ENCODE measurements at regions not wholly inside any gene's neighbourhood (a gene's known extent, or its start where the extent isn't known, plus 50 kb on each side); places are given as distances from the start of the nearest gene placed in this dataset.

DNA sequence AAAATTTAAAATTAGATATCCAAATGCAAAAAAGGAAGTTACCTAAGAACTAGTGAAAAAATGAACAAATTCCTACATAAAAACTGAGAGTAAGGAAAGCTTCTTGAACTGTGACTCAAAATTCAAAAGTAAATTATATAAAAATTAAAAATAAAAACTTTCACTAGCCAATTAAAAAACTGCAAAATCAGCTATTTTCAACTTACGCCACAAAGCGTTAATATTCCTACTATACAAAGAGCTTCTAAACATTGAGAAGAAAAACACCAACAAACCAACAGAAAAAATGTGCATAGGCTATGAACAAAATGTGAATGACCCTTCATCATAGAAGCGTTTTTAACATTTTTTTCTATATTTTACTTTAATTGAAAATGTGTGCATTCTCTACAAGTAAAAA is 445.7 kb downstream of the CDH2 start:
- TF ChIP-seq EZH2 (IDR thresholded peaks at IDR 0.05; ENCODE audit: insufficient read depth, low read length), result no peak
- TF ChIP-seq, protein P1, sequence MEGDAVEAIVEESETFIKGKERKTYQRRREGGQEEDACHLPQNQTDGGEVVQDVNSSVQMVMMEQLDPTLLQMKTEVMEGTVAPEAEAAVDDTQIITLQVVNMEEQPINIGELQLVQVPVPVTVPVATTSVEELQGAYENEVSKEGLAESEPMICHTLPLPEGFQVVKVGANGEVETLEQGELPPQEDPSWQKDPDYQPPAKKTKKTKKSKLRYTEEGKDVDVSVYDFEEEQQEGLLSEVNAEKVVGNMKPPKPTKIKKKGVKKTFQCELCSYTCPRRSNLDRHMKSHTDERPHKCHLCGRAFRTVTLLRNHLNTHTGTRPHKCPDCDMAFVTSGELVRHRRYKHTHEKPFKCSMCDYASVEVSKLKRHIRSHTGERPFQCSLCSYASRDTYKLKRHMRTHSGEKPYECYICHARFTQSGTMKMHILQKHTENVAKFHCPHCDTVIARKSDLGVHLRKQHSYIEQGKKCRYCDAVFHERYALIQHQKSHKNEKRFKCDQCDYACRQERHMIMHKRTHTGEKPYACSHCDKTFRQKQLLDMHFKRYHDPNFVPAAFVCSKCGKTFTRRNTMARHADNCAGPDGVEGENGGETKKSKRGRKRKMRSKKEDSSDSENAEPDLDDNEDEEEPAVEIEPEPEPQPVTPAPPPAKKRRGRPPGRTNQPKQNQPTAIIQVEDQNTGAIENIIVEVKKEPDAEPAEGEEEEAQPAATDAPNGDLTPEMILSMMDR (IDR thresholded peaks at IDR 0.05; ENCODE audit: insufficient read depth, low read depth, low read length), result no peak

Data from astrocyte (in vitro differentiated cells and primary cell).